ENCODE measurements at regions not wholly inside any gene's neighbourhood (a gene's known extent, or its start where the extent isn't known, plus 50 kb on each side); places are given as distances from the start of the nearest gene placed in this dataset.

GRCh38 chr18:72638376-72638775 lies 94.2 kb upstream of the CBLN2 start:
- no peaks in the 10 kb centered on the region for H3K4me1 ChIP-seq
- no peak overlapping the region for H3K4me3 ChIP-seq (ENCODE audit: low read depth, low read length)
- TF ChIP-seq CTCF (IDR thresholded peaks at IDR 0.05; ENCODE audit: low read depth, low read length), result no peak
- H3K9me3 ChIP-seq, result no peaks in the 10 kb centered on the region
- H3K36me3 ChIP-seq, result no peaks in the 10 kb centered on the region
- no peak for DNase-seq
- H3K27me3 ChIP-seq, result no peaks in the 10 kb centered on the region

- no peaks in the 10 kb centered on the region for H3K4me1 ChIP-seq
- TF ChIP-seq CTCF (IDR thresholded peaks at IDR 0.05; ENCODE audit: low read depth, low read length), result no peak
- no peak overlapping the region for H3K4me3 ChIP-seq (ENCODE audit: low read depth, low read length)
- no peaks in the 10 kb centered on the region for H3K27me3 ChIP-seq
- no peaks in the 10 kb centered on the region for H3K9me3 ChIP-seq
- H3K36me3 ChIP-seq, result no peaks in the 10 kb centered on the region
- DNase-seq, result no peak
These were observed 93.6 kb upstream of the CBLN2 start for GRCh38 chr18:72637721-72638120.

- Histone ChIP-seq H3K36me3 (no peaks in the 10 kb centered on the region), H3K4me1 (no peaks in the 10 kb centered on the region), H3K9me3 (no peaks in the 10 kb centered on the region), H3K27me3 (no peaks in the 10 kb centered on the region), H3K4me3 (ENCODE audit: low read depth, low read length) (no peak overlapping the region)
- DNase-seq, result no peak
- no peak for TF ChIP-seq CTCF (IDR thresholded peaks at IDR 0.05; ENCODE audit: low read depth, low read length)
These were observed 93.2 kb upstream of the CBLN2 start for GRCh38 chr18:72637299-72637698.

GRCh38 chr18:72636611-72637010 lies 92.5 kb upstream of the CBLN2 start:
- Histone ChIP-seq H3K9me3 (no peaks in the 10 kb centered on the region), H3K36me3 (no peaks in the 10 kb centered on the region), H3K4me3 (ENCODE audit: low read depth, low read length) (no peak overlapping the region), H3K27me3 (no peaks in the 10 kb centered on the region), H3K4me1 (no peaks in the 10 kb centered on the region)
- DNase-seq, result no peak
- no peak for TF ChIP-seq CTCF (IDR thresholded peaks at IDR 0.05; ENCODE audit: low read depth, low read length)

- no peaks in the 10 kb centered on the region for H3K4me1 ChIP-seq
- H3K9me3 ChIP-seq, result no peaks in the 10 kb centered on the region
- no peak for TF ChIP-seq CTCF (IDR thresholded peaks at IDR 0.05; ENCODE audit: low read depth, low read length)
- H3K36me3 ChIP-seq, result no peaks in the 10 kb centered on the region
- no peak for DNase-seq
- no peaks in the 10 kb centered on the region for H3K27me3 ChIP-seq
- no peak overlapping the region for H3K4me3 ChIP-seq (ENCODE audit: low read depth, low read length)
These were observed 90.4 kb upstream of the CBLN2 start for GRCh38 chr18:72634500-72634899.

- no peaks in the 10 kb centered on the region for H3K9me3 ChIP-seq
- DNase-seq, result no peak
- H3K4me3 ChIP-seq (ENCODE audit: low read depth, low read length), result no peak overlapping the region
- H3K27me3 ChIP-seq, result no peaks in the 10 kb centered on the region
- no peak for TF ChIP-seq CTCF (IDR thresholded peaks at IDR 0.05; ENCODE audit: low read depth, low read length)
- no peaks in the 10 kb centered on the region for H3K4me1 ChIP-seq
- no peaks in the 10 kb centered on the region for H3K36me3 ChIP-seq
These were observed 86.8 kb upstream of the CBLN2 start for GRCh38 chr18:72630991-72631390.

All from BE2C (cell line).